A549 (cell line): ENCODE measurements at regions not wholly inside any gene's neighbourhood (a gene's known extent, or its start where the extent isn't known, plus 50 kb on each side); places are given as distances from the start of the nearest gene placed in this dataset.
A peak's percentile ranks its signal among the peaks of the same experiment; 100 is the strongest.
"Not testable (repeated sequence)": the region's sequence is repeated elsewhere in the genome, so short reads cannot be mapped to it uniquely, and the experiment has no call there.

Experiments
- ATAC-seq, 2 experiments: fragments of 200-7000 bp in 1 of 2; fragments of >200 bp in 1 of 2; cut with Nextera tagmentation in 1 of 2; cut with Tn5 transposase in 1 of 2; 3 replicates each; pipeline versions ENCODE4 v1.8.0 to v1.9.1; 2018 to 2020; ENCODE audit warnings: mild to moderate bottlenecking in 1 of 2, moderate library complexity in 1 of 2
- CTCF ChIA-PET: fragments of 300-600 bp; sonication (Branson Sonifier 250); formaldehyde crosslinking; extraction: SDS; loops from one replicate; lab custom pipeline; 2021; ENCODE audit warnings: antibody characterized with exemption, inconsistent platforms; lab: Yijun Ruan, JAX
- POLR2A ChIA-PET: fragments of 350-600 bp; formaldehyde crosslinking; extraction: SDS; loops from one replicate; lab custom pipeline; 2021; ENCODE audit warnings: antibody characterized with exemption, inconsistent platforms; lab: Yijun Ruan, JAX
- DNase-seq, 2 experiments: peaks; one replicate each; pipeline versions ENCODE4 v3.0.0 to v3.0.0-alpha.2; 2011 to 2016; ENCODE audit warnings: low read depth in 1 of 2, low spot score in 1 of 2
- FAIRE-seq: peaks from 2 replicates; lab custom pipeline; 2011; peaks lifted over from hg19 to GRCh38; lab: Jason Lieb, UNC
- H3K27ac ChIP-seq, 2 experiments: fragments of >200 bp; sonication (Bioruptor Twin); formaldehyde crosslinking; 3 replicates each; pipeline ENCODE4 v1.5.1; 2016 to 2017
- H3K4me1 ChIP-seq: fragments of >200 bp; sonication (Bioruptor Twin); formaldehyde crosslinking; 3 replicates; pipeline ENCODE4 v1.6.1; 2016
- H3K4me2 ChIP-seq: fragments of >200 bp; sonication (Bioruptor Twin); formaldehyde crosslinking; 3 replicates; pipeline ENCODE4 v1.6.1; 2016
- H3K4me3 ChIP-seq: fragments of >200 bp; sonication (Bioruptor Twin); formaldehyde crosslinking; 3 replicates; pipeline ENCODE4 v1.5.1; 2016
- H3K9me3 ChIP-seq: fragments of >200 bp; sonication (Bioruptor Twin); formaldehyde crosslinking; 3 replicates; pipeline ENCODE4 v1.6.1; 2016
- EHF ChIP-seq: fragments of 250-450 bp; sonication (Bioruptor Pico); IDR thresholded peaks from 2 replicates; pipeline ENCODE4 v1.5.0; 2020; ENCODE audit warnings: mild to moderate bottlenecking
- GATA3 ChIP-seq: IDR thresholded peaks from 2 replicates; pipeline ENCODE4 v1.6.1; 2012; ENCODE audit warnings: borderline replicate concordance
- HOXA7 ChIP-seq: fragments of 250-450 bp; sonication (Bioruptor Pico); IDR thresholded peaks from 2 replicates; pipeline ENCODE4 v1.5.0; 2020; ENCODE audit warnings: mild to moderate bottlenecking, moderate library complexity
- JUN ChIP-seq, 2 experiments: fragments of >200 bp; sonication (Bioruptor Twin); formaldehyde crosslinking; IDR thresholded peaks; 2 replicates in 1 of 2; 3 replicates in 1 of 2; pipeline ENCODE4 v1.6.1; 2016 to 2017
- MAFK ChIP-seq: fragments of 450-650 bp; IDR thresholded peaks from 2 replicates; pipeline ENCODE4 v1.6.1; 2014; ENCODE audit not compliant: partially characterized antibody
- NFE2L2 ChIP-seq: fragments of 150-350 bp; conservative IDR thresholded peaks from 2 replicates; pipeline ENCODE4 v1.6.1; 2014; ENCODE audit warnings: low read length
- POLR2AphosphoS2 ChIP-seq: conservative IDR thresholded peaks from 2 replicates; pipeline ENCODE4 v1.6.1; 2012; ENCODE audit warnings: low read length, improper control_type of control experiment, inconsistent platforms
- RARB ChIP-seq: fragments of 250-450 bp; sonication (Bioruptor Pico); IDR thresholded peaks from 2 replicates; pipeline ENCODE4 v1.8.0; 2021; ENCODE audit warnings: mild to moderate bottlenecking, moderate library complexity
- RCOR1 ChIP-seq: fragments of 150-350 bp; IDR thresholded peaks from 2 replicates; pipeline ENCODE4 v1.6.1; 2014; ENCODE audit warnings: antibody characterized with exemption, low read length, low read depth
- RFX5 ChIP-seq: fragments of 450-650 bp; IDR thresholded peaks from 2 replicates; pipeline ENCODE4 v1.7.1; 2014; ENCODE audit warnings: antibody characterized with exemption, mild to moderate bottlenecking, moderate library complexity
- RNF2 ChIP-seq: fragments of 200-600 bp; sonication (generic); IDR thresholded peaks from 2 replicates; pipeline ENCODE4 v1.6.1; 2016; ENCODE audit warnings: low read depth, mild to moderate bottlenecking, antibody characterized with exemption, moderate library complexity, borderline replicate concordance
- SMC3 ChIP-seq: fragments of >200 bp; sonication (Bioruptor Twin); formaldehyde crosslinking; IDR thresholded peaks from 3 replicates; pipeline ENCODE4 v1.6.1; 2018; ENCODE audit warnings: inconsistent platforms
- TFCP2L1 ChIP-seq: fragments of 250-450 bp; sonication (Bioruptor Pico); IDR thresholded peaks from 2 replicates; pipeline ENCODE4 v1.5.0; 2021; ENCODE audit warnings: mild to moderate bottlenecking
- USF2 ChIP-seq: fragments of 450-650 bp; IDR thresholded peaks from 2 replicates; pipeline ENCODE4 v1.6.1; 2014; ENCODE audit warnings: antibody characterized with exemption
- WGBS: methylation state at CpG from one replicate; pipeline ENCODE4 v1.1.6; 2017; ENCODE audit errors: missing lambda C conversion rate; 5-methylcytosine and 5-hydroxymethylcytosine counted together
- TF ChIP-seq, protein P1 (sequence below): fragments of >200 bp; sonication (Bioruptor Twin); formaldehyde crosslinking; IDR thresholded peaks from 3 replicates; pipeline ENCODE4 v1.5.1; 2016
- TF ChIP-seq, protein P2 (sequence below): IDR thresholded peaks from 2 replicates; pipeline ENCODE4 v1.6.1; 2012

- ATAC-seq, DNase-seq, H3K9me3 ChIP-seq, H3K4me3 ChIP-seq, H3K27ac ChIP-seq, FAIRE-seq, H3K4me1 ChIP-seq, H3K4me2 ChIP-seq, POLR2A ChIA-PET: not testable (repeated sequence)
- CTCF ChIA-PET: interaction anchor here (0.7 kb wide), 1 partner anchor 708 kb away, joined by 3 read pairs; no protein-coding TSS in a partner anchor
- WGBS: 9% methylated on average over 11 of the region's 16 CpGs
Observed at GRCh38 chr20:29787456-29787855, 1470.0 kb upstream of the DEFB115 start.

DNA sequence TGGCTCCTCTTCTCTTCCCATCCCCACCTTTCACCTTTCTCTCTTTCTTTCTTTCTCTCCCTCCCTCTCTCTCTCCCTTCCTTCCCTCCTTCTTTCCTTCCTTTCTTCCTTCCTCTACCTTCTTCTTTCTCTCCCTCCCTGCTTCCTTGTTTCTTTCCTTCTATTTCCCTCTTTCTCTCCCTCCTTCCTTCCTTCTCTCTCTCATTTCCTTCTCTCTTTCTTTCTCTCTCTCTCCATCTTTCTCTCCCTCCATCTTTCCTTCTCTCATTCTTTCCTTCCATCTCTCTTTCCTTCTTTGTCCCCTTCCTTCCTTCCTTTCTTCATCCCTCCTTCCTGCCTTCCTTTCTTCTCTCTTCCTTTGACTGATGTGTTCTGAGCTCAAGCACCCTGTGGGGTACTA is 1467.0 kb upstream of the DEFB115 start:
- ChIA-PET CTCF (no interaction called here), POLR2A (no interaction called here)
- H3K4me1 ChIP-seq: no peaks in the 10 kb centered on the region
- no peaks in the 10 kb centered on the region for H3K9me3 ChIP-seq
- FAIRE-seq (no peak), DNase-seq (no peak), ATAC-seq (no peak)
- no peak overlapping the region for H3K4me2 ChIP-seq
- no peak overlapping the region for H3K4me3 ChIP-seq
- H3K27ac ChIP-seq: no peak overlapping the region
- TF ChIP-seq JUN (IDR thresholded peaks at IDR 0.05): no peak
- no peak for TF ChIP-seq SMC3

DNA sequence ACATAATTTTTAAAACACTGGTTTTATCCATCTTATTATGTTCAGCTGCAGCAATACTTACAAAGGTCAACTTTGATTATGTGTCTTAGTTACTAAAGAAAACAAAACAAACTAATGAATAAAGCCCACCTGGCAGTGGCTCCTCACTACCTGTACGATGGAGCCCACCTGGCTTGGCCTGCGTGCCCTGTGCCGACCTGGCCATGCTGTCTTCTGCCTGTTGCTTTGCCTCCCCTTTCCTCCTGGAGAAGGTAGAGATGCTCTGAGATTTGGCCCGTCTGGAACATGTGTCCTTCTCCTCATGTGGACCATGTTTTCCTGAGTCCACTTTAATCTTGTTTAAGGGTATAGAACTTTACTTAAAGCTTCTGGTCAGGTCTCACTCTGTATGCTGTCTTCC is 1426.0 kb upstream of the DEFB115 start:
- H3K4me1 ChIP-seq, H3K27ac ChIP-seq, H3K4me2 ChIP-seq, FAIRE-seq, H3K9me3 ChIP-seq, DNase-seq, ATAC-seq, H3K4me3 ChIP-seq, POLR2A ChIA-PET, CTCF ChIA-PET: not testable (repeated sequence)
- WGBS: 0% methylated on average over 4 of the region's 4 CpGs

DNA sequence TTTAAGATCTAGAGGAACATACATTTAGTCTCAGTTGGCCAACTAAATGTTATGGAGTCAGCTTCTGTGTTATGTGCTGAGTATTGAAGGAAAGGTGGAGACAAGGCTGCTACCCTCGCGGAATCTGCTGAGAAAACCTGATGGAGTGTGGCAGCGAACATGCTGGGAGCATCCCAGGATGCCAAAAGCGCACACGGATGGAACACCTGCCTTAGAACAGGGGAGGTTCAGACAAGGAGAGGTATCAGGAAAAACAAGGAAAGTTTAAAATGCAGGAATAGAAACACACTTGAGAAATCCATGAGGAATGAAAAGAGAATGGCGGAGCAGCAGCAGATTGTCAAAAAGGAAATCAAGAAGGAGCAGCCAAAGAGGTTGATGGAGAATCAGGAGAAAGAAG is 1389.5 kb upstream of the DEFB115 start:
- H3K27ac ChIP-seq, CTCF ChIA-PET, H3K4me3 ChIP-seq, H3K4me1 ChIP-seq, H3K4me2 ChIP-seq, DNase-seq, POLR2A ChIA-PET, FAIRE-seq, H3K9me3 ChIP-seq, ATAC-seq: not testable (repeated sequence)
- WGBS: 21% methylated on average over 6 of the region's 6 CpGs

DNA sequence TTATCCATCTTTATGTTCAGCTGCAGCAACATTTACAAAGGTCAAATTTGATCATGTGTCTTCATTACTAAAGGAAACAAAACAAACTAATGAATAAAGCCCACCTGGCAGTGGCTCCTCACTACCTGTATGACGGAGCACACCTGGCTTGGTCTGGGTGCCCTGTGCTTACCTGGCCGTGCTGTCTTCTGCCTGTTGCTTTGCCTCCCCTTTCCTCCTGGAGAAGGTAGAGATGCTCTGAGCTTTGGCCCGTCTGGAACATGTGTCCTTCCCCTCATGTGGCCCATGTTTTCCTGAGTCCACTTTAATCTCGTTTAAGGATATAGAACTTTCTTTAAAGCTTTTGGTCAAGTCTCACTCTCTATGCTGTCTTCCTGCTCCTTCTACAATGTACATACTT is 1388.8 kb upstream of the DEFB115 start:
- POLR2A ChIA-PET, ATAC-seq, H3K9me3 ChIP-seq, FAIRE-seq, H3K4me3 ChIP-seq, CTCF ChIA-PET, H3K4me1 ChIP-seq, DNase-seq, H3K27ac ChIP-seq, H3K4me2 ChIP-seq: not testable (repeated sequence)
- 0% methylated on average over 4 of the region's 4 CpGs for WGBS

DNA sequence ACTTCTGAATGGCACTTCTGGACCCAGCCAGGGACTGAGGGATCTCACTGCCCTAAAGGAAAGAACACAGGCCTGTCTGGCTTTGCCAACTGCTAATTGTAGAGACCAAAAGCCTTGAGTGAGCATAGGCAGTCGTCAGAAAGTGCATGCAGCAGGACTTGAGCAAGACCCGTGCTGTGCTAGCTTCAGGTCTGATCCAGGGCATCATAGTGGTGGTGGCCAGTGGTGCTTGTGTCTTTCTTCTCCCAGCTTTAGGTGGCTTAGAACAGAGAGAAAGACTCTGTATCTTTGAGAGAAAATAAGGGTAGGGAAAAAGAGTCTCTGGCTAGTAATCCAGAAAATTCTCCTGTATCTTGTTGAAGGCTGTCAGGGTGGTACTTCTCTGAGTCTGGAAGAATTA is 1385.6 kb upstream of the DEFB115 start:
- H3K4me3 ChIP-seq, POLR2A ChIA-PET, CTCF ChIA-PET, H3K4me1 ChIP-seq, H3K27ac ChIP-seq, FAIRE-seq, DNase-seq, ATAC-seq, H3K4me2 ChIP-seq, H3K9me3 ChIP-seq: not testable (repeated sequence)
- WGBS: 0% methylated on average over 2 of the region's 2 CpGs

DNA sequence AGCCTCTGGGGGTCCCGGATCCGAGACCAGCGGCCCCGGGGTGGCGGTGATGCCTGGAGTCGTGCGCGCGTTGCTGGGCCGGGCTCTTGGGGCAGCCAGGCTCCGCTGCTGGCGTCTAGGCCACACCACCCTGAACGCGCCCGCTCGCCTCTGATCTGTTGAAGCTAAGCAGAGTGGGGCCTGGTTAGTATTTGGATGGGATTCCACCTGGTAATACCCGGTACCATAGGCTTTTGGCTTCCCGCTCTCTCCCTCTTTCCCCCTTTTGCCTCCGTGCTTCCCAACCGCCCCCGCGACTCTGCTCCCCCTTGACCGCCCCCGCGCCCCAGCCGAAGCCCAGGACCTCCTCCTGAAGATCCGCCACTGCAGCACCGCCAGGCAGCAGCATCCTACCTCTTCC is 1383.5 kb upstream of the DEFB115 start:
- no peak for TF ChIP-seq USF2
- TF ChIP-seq TFCP2L1 (CRISPR knock-in tag): no peak
- TF ChIP-seq RFX5: no peak
- no peak for TF ChIP-seq RARB
- TF ChIP-seq EHF (CRISPR knock-in tag): no peak
- TF ChIP-seq, protein P1, sequence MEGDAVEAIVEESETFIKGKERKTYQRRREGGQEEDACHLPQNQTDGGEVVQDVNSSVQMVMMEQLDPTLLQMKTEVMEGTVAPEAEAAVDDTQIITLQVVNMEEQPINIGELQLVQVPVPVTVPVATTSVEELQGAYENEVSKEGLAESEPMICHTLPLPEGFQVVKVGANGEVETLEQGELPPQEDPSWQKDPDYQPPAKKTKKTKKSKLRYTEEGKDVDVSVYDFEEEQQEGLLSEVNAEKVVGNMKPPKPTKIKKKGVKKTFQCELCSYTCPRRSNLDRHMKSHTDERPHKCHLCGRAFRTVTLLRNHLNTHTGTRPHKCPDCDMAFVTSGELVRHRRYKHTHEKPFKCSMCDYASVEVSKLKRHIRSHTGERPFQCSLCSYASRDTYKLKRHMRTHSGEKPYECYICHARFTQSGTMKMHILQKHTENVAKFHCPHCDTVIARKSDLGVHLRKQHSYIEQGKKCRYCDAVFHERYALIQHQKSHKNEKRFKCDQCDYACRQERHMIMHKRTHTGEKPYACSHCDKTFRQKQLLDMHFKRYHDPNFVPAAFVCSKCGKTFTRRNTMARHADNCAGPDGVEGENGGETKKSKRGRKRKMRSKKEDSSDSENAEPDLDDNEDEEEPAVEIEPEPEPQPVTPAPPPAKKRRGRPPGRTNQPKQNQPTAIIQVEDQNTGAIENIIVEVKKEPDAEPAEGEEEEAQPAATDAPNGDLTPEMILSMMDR: no peak
- TF ChIP-seq RCOR1: no peak
- no peak for TF ChIP-seq NFE2L2
- no peak for TF ChIP-seq HOXA7 (CRISPR knock-in tag)
- no peak for TF ChIP-seq POLR2AphosphoS2
- TF ChIP-seq MAFK: no peak
- no peak for TF ChIP-seq GATA3
- no peak for TF ChIP-seq RNF2
- TF ChIP-seq, protein P2, sequence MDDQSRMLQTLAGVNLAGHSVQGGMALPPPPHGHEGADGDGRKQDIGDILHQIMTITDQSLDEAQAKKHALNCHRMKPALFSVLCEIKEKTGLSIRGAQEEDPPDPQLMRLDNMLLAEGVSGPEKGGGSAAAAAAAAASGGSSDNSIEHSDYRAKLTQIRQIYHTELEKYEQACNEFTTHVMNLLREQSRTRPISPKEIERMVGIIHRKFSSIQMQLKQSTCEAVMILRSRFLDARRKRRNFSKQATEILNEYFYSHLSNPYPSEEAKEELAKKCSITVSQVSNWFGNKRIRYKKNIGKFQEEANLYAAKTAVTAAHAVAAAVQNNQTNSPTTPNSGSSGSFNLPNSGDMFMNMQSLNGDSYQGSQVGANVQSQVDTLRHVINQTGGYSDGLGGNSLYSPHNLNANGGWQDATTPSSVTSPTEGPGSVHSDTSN: no peak
- TF ChIP-seq, all 56 proteins: peak for 0
- peak in 1 of 2 experiments; percentile 31 for DNase-seq
- no peak overlapping the region for H3K27ac ChIP-seq
- POLR2A ChIA-PET: no interaction called here
- H3K9me3 ChIP-seq: no peaks in the 10 kb centered on the region
- no peak for ATAC-seq
- H3K4me3 ChIP-seq: no peak overlapping the region
- CTCF ChIA-PET: no interaction called here
- FAIRE-seq: no peak
- WGBS: 80% methylated on average over 17 of the region's 28 CpGs
- H3K4me2 ChIP-seq: no peak overlapping the region
- peaks cover 8% of the 10 kb centered on the region; the same call in 1 of the 3 replicates for H3K4me1 ChIP-seq
